ENCODE measurements at regions not wholly inside any gene's neighbourhood (a gene's known extent, or its start where the extent isn't known, plus 50 kb on each side); places are given as distances from the start of the nearest gene placed in this dataset.
A peak's percentile ranks its signal among the peaks of the same experiment; 100 is the strongest.
"Not testable (repeated sequence)": the region's sequence is repeated elsewhere in the genome, so short reads cannot be mapped to it uniquely, and the experiment has no call there.

GRCh38 chr15:19996574-19997194, 544.9 kb downstream of the GOLGA6L6 start:
- intact Hi-C loops (cut with DNase I): not testable (repeated sequence)

GRCh38 chr15:19995296-19995695, 546.3 kb downstream of the GOLGA6L6 start:
- DNase-seq (ENCODE audit: low spot score); intact Hi-C loops (cut with DNase I): not testable (repeated sequence)

More at GRCh38 chr15:19996574-19997194, 544.9 kb downstream of the GOLGA6L6 start:
- not testable (repeated sequence) for DNase-seq (ENCODE audit: low spot score)

DNA sequence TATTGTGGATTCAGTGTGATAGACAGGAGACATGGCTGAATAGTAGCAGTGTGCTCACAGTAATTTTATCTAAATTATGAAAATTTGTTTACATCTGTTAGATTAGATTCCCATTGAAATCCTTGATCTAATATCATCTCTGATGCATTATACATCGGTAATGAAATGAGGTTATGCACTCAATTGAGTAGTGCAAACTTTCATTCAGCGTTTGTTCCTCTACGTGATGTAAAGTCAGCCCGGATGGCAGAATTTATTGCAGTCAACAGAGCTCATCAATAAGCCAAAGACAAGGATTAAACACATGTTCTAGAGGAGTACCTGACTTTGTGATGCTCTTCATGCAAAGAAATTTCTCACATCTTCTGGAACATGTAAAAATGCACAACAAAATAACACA, 549.2 kb downstream of the GOLGA6L6 start:
- intact Hi-C loops (cut with DNase I): no loop called here
- no peak for DNase-seq (ENCODE audit: low spot score)

DNA sequence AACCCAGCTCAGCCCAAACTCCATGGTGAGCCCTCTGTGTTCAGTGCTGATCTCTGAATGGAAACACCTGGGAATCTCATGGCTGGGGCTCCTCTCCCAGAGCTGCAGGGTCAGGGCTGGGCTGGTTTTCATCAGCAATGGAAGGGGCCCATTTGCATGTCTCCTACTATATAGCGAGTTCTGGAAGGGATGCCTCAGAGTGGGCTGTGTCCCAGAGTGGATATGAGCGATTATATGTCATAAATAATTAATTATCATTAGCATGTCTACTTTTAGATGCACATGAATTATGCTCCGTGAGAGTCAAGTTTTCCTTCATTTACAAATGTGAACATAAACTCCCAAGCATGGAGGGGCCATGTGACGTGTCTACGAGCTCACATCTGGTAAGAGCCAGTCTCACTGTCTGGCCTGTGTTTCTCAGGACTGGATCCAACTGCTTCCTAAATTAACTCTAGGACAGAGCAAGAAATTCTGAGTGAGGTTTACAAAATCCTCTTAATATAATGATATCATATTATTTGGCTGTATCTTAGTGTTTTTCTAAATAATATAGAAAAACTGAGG, 553.4 kb downstream of the GOLGA6L6 start:
- no peak for DNase-seq (ENCODE audit: low spot score)
- intact Hi-C loops (cut with DNase I): no loop called here

DNA sequence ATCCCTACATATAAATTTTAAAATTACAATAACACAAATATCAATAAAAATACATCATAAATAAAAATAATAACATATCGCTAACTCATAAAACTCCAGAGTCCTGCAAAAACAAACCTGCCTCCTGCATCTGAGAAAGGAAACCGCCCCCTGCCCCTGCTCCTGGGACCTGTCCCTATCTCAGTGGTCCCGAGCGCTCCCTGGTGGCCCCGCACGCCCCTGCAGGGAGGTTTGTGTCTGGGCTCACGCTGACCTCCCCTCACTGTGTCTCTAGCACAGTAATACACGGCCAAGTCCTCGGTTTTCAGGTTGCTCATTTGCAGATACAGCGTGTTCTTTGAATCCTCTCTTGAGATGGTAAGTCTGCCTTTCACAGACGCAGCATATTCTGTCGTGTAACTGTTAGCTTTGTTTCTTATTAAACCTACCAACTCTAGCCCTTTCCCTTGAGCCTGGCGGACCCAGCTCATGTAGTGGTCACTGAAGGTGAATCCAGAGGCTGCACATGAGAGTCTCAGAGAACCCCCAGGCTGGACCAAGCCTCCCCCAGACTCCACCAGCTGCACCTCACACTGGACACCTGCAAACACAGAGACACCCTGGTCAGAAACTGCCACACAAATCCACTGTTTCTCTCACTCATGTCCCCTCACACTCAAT, 554.1 kb downstream of the GOLGA6L6 start:
- no peak for DNase-seq (ENCODE audit: low spot score)
- intact Hi-C loops (cut with DNase I): no loop called here

DNA sequence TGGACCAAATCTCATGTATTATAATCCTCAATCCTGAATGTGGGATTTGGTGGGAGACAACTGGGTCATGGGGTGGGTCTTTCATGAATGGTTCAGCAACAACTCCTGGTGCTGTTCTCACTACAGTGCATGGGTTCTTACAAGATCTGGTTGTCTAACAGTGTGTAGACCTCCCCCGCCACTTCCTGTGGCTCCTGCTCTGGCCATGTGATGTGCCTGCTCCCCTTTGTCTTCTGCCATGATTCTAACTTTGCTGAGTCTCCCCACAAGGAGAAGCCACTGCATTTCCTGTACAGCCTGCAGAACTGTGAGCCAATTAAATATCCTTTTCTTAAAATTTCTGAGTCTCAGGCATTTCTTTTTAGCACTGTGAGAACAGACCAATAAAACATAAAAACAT, 557.5 kb downstream of the GOLGA6L6 start:
- intact Hi-C loops (cut with DNase I): no loop called here
- no peak for DNase-seq (ENCODE audit: low spot score)

- no peak for DNase-seq (ENCODE audit: low spot score)
- intact Hi-C loops (cut with DNase I): no loop called here
These were observed 566.6 kb downstream of the GOLGA6L6 start for GRCh38 chr15:19974998-19975397.

DNA sequence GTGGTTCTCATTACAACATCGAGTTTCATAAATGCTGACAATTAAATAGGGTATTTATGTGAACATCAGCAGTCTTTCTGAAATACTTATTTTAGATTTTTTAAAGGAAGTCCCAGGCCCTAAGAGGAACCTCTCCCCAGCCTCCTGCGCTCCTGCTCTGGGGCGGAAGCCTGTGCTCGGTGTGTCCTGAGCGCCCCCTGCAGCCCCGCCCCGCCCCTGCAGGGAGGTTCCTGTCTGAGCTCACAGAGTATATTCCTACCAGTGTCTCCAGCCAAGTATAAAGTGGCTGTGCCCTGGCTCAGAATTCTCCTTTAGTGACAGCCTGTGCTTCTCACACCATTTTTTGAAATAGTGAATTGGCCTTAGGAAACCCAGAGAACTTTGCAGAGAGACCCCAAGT, 567.9 kb downstream of the GOLGA6L6 start:
- intact Hi-C loops (cut with DNase I): no loop called here

DNA sequence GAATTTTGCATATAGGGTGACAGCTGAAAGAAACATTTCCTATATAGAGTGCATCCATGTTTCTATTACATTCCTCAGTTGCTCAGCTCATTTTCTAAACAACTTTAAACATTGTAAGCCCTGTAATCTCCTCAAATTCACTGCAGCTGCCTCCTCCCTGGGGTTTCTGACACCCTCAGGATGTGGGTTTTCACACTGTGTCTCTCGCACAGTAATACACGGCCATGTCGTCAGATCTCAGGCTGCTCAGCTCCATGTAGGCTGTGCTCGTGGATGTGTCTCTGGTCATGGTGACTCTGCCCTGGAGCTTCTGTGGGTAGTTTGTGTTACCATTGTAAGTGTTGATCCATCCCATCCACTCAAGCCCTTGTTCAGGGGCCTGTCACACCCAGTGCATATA, 569.0 kb downstream of the GOLGA6L6 start:
- DNase-seq (ENCODE audit: low spot score); intact Hi-C loops (cut with DNase I): not testable (repeated sequence)

More for the DNA sequence above, 567.9 kb downstream of the GOLGA6L6 start:
- DNase-seq (ENCODE audit: low spot score): no peak

GRCh38 chr15:19965574-19965973, 576.0 kb downstream of the GOLGA6L6 start:
- intact Hi-C loops (cut with DNase I); DNase-seq (ENCODE audit: low spot score): not testable (repeated sequence)

DNA sequence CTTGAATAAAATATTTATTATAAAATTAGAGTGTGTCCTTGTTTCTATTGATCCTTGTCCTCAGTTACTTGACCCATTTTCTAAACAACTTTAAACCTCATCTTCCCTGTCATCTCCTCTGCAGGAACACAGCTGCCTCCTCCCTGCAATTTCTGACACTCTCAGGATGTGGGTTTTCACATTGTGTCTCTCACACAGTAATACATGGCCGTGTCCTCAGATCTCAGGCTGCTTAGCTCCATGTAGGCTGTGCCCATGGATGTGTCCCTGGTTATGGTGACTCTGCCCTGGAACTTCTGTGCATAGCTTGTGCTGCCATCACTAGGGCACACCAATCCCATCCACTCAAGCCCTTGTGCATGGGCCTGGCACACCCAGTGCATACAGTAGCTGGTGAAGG, 577.1 kb downstream of the GOLGA6L6 start:
- not testable (repeated sequence) for DNase-seq (ENCODE audit: low spot score)

DNA sequence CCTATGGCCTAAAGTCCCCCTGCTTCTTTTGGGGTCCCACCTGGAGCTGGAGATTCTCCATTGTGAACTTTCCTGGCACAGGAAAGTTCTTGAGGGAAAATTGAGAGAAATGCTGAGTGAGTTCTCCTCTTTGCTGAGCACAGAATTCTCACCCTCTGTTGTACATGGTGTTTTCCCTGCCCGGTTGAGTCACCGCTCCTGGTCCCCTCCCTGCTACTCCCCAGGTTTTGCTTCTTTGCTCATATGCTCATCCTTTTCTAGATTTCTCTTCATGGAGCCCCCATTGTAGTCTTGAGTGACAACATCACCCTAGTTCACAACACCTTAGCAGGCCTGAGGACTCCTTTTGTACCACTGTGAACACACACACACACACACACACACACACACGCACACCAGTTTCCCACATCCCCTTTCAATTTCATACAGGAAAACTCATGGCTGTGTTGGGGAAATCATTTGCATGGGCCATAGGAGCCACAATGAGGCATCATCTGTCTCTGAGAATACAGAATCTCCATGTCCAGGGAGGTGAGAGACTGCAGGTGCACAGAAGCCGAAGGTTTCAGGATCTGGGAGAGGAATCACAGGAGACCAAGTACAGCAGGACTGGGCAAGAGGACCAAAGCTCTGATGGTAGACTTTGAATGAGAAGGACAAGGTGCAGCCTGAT, 585.3 kb downstream of the GOLGA6L6 start:
- intact Hi-C loops (cut with DNase I): no loop called here
- DNase-seq (ENCODE audit: low spot score): no peak

More for the DNA sequence above, 577.1 kb downstream of the GOLGA6L6 start:
- intact Hi-C loops (cut with DNase I): not testable (repeated sequence)

GRCh38 chr15:19944261-19944888, 597.2 kb downstream of the GOLGA6L6 start:
- intact Hi-C loops (cut with DNase I): no loop called here
- DNase-seq (ENCODE audit: low spot score): no peak

DNA sequence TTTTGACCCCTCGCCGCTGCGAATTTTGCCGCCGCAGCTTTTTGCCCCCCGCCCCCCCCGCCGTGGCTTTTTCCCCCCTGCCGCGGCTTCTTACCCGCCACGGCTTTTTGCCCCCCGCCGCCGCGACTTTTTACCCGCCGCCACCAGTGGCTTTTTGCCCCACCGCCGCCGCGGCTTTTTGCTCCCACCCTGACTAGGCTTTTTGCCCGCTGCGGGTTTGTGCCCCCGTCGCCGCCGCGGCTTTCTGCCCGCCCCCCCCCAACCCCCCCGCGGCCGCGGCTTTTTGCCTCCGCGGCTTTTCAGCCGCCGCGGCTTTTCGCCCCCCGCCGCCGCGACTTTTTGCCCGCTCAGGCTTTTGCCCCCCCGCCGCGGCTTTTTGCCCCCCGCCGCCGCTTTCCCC, 598.1 kb downstream of the GOLGA6L6 start:
- intact Hi-C loops (cut with DNase I): no loop called here
- no peak for DNase-seq (ENCODE audit: low spot score)

GRCh38 chr15:19903281-19903680, 638.3 kb downstream of the GOLGA6L6 start:
- DNase-seq (ENCODE audit: low spot score); intact Hi-C loops (cut with DNase I): not testable (repeated sequence)

DNA sequence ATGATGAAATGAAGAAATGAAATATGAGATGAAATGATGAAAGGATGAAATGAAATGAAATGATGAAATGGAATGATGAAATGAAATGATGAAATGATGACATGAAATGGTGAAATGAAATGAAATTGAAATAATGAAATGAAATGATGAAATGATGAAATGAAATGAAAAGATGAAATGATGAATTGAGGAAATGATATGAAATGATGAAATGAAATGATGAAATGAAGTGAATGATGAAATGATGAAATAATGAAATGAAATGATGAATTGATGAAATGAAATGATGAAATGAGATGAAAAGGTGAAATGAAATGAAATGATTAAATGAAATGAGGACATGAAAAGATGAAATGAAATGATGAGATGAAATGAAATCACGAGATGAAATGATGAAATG, 639.2 kb downstream of the GOLGA6L6 start:
- DNase-seq (ENCODE audit: low spot score); intact Hi-C loops (cut with DNase I): not testable (repeated sequence)

DNA sequence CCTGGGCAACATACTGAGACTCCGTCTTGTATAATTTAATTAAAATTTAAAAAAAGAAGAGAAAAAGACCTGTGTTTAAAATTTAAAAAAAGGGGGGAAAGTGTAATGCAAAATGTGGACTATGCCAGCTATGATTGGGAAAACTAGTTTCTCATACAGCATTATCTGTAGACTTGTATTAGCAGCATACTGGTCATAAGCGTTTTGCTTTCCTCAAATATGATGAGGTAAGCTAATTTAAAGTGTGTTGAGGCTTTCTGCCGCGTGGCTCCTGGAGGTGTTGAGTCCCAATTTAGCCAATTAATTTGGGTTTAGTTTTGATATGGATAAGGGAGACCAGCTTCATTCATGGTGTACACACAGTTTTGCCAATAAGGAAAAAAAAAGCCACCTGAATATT, 640.2 kb downstream of the GOLGA6L6 start:
- DNase-seq (ENCODE audit: low spot score); intact Hi-C loops (cut with DNase I): not testable (repeated sequence)

DNA sequence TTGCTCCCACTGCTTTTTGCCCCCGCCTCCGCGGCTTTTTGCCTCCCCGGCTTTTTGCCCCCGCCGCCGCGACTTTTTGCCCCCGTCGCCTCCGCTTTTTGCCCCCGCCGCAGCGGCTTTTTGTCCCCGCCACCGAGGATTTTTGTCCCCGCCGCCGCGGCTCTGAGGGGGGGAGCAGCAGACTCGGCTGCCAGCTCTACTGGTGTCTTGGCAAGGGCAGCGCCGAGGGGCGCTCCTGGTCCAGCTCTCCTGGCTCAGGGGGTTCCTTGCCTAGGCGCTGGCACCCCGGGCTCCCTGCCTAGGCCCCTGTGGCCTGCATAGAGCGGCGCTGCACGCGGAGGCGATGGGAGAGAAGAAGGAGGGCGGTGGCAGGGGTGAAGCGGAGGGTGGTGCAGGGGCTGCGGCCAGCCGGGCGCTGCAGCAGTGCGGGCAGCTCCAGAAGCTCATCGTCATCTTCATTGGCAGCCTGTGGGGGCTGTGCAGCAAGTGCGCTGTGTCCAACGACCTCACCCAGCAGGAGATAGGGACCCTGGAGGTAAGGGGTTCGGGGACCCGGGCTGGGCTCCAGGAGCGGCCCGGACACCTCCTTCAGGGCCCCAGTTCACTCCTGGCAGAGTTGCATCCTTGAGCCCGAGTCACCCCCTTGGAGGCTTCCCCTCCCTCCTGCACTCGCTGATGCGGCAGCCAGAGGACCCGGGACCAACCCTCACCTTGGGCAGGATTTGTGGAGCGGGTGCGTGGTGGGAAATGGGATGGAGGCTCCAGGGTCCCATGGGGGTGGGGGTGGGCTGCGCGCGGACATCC, 642.4 kb downstream of the GOLGA6L6 start:
- intact Hi-C loops (cut with DNase I): no loop called here
- peak; percentile 68 for DNase-seq (ENCODE audit: low spot score)

DNA sequence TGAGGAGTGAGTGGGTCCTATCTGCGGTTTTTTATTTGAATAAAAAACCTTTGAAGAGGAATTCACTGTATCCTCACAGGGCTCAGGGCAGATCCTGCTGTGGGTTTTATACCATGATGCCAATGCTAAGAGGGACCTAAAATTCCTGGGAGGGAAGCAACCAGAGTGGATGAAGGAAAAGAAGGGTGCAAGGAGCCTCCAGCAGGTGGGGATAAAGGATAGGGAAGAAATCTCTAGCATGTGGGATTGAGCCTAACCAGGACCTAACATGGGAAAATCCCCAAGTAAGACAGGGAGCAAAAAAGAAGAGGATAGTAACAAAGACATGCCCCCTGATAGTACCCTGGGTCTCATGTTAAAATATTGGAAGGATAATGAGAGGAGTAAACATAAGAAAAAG, 652.8 kb downstream of the GOLGA6L6 start:
- intact Hi-C loops (cut with DNase I); DNase-seq (ENCODE audit: low spot score): not testable (repeated sequence)

Measured in posterior vena cava (tissue), 2 donors.